C4-2B (cell line): ENCODE measurements at regions not wholly inside any gene's neighbourhood (a gene's known extent, or its start where the extent isn't known, plus 50 kb on each side); places are given as distances from the start of the nearest gene placed in this dataset.
A peak's percentile ranks its signal among the peaks of the same experiment; 100 is the strongest.

Source experiments
- H3K27ac ChIP-seq: fragments of 450-650 bp; 2 replicates; pipeline ENCODE4 v1.5.1; 2017
- CTCF ChIP-seq: fragments of 450-650 bp; conservative IDR thresholded peaks from 2 replicates; pipeline ENCODE4 v1.5.1; 2017; ENCODE audit warnings: mild to moderate bottlenecking
- ZFX ChIP-seq: fragments of 450-650 bp; IDR thresholded peaks from 2 replicates; pipeline ENCODE4 v1.6.1; 2017

- no peak overlapping the region for H3K27ac ChIP-seq
- TF ChIP-seq ZFX (no peak), CTCF (no peak)
Measured at GRCh38 chr2:172193331-172194089, 90.8 kb upstream of the DLX2 start.

DNA sequence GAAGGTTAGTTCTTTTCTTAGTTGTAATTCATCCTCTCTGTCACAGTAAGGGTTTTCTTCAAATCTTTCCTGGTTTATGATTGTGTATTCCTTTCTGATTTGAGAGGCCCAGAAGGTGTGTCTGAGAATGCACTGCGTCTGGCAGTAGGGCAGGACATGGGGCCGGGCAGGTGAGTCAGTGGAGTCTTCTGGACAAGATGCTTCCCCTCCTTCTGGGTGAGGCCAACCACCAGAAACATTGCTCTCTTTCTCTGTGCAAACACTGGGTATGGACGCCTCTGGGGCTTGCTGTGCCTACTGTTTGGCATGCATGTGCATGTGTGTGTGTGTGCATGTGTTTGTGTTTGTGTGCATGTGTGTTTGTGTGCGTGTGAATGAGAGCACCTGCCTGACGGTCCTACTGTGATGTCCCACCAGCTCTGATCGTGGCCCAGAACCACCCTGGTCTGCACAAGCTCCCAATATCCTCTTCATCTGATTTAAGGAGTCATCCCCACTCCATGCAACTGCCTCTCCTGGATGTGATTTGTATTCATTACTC lies 93.2 kb upstream of the DLX2 start:
- H3K27ac ChIP-seq: no peak overlapping the region
- TF ChIP-seq ZFX (no peak), CTCF (no peak)

GRCh38 chr2:172196768-172197431 lies 94.2 kb upstream of the DLX2 start:
- H3K27ac ChIP-seq: no peak overlapping the region
- TF ChIP-seq CTCF: no peak
- TF ChIP-seq ZFX: no peak

- TF ChIP-seq CTCF (no peak), ZFX (no peak)
- H3K27ac ChIP-seq: no peak overlapping the region
Measured at GRCh38 chr2:172198361-172198760, 95.7 kb upstream of the DLX2 start.

- TF ChIP-seq CTCF (no peak), ZFX (no peak)
Measured at GRCh38 chr2:172198908-172199307, 96.2 kb upstream of the DLX2 start.

GRCh38 chr2:172200495-172201085 lies 97.9 kb upstream of the DLX2 start:
- no peak overlapping the region for H3K27ac ChIP-seq
- peak; percentile 74 for TF ChIP-seq CTCF
- no peak for TF ChIP-seq ZFX

More at GRCh38 chr2:172198908-172199307, 96.2 kb upstream of the DLX2 start:
- no peak overlapping the region for H3K27ac ChIP-seq

GRCh38 chr2:172204309-172204708 lies 101.6 kb upstream of the DLX2 start:
- TF ChIP-seq CTCF: no peak
- no peak overlapping the region for H3K27ac ChIP-seq
